Caco-2 (cell line): ENCODE measurements at regions not wholly inside any gene's neighbourhood (a gene's known extent, or its start where the extent isn't known, plus 50 kb on each side); places are given as distances from the start of the nearest gene placed in this dataset.

Experiments
- BruUV-seq: library from RNA; stranded (reverse); fragments of 400-500 nt; replicated peaks from 2 replicates; lab custom pipeline; 2021; lab: Mats Ljungman, UMichigan
- CTCF ChIA-PET: fragments of 300-600 bp; sonication (Branson Sonifier 250); formaldehyde crosslinking; loops from one replicate; lab custom pipeline; 2022; ENCODE audit warnings: antibody characterized with exemption; lab: Charles Lee
- POLR2A ChIA-PET: fragments of 300-600 bp; sonication (Branson Sonifier 250); formaldehyde crosslinking; loops from one replicate; lab custom pipeline; 2022; ENCODE audit warnings: antibody characterized with exemption; lab: Charles Lee
- DNase-seq, 2 experiments: peaks; one replicate each; pipeline versions ENCODE4 v3.0.0 to v3.0.0-alpha.2; 2020 to 2022
- H3K27me3 ChIP-seq: replicated peaks from 2 replicates; pipeline ENCODE4 v1.6.0; 2011; ENCODE audit warnings: low read length; ENCODE audit not compliant: control insufficient read depth, insufficient read depth
- H3K36me3 ChIP-seq: 2 replicates; pipeline ENCODE4 v1.5.1; 2011; ENCODE audit warnings: low read length; ENCODE audit not compliant: control insufficient read depth, insufficient read depth
- H3K4me1 ChIP-seq: fragments of 250-450 bp; sonication (Bioruptor Pico); 2 replicates; pipeline ENCODE4 v1.5.1; 2020; ENCODE audit warnings: mild to moderate bottlenecking
- H3K4me3 ChIP-seq: 2 replicates; pipeline ENCODE4 v1.5.1; 2011; ENCODE audit warnings: low read depth, mild to moderate bottlenecking, control low read depth, low read length
- H3K9me3 ChIP-seq: fragments of 250-450 bp; sonication (Bioruptor Pico); 2 replicates; pipeline ENCODE4 v1.5.1; 2020; ENCODE audit warnings: mild to moderate bottlenecking, moderate library complexity
- H3K27ac Mint-ChIP-seq: one replicate; pipeline ENCODE4 v1.8.0; 2022; ENCODE audit warnings: mixed read lengths; ENCODE audit not compliant: unreplicated experiment
- H3K27me3 Mint-ChIP-seq: one replicate; pipeline ENCODE4 v1.8.0; 2022; ENCODE audit warnings: mixed read lengths; ENCODE audit not compliant: insufficient read depth, unreplicated experiment
- H3K36me3 Mint-ChIP-seq: one replicate; pipeline ENCODE4 v1.8.0; 2022; ENCODE audit warnings: mild to moderate bottlenecking, mixed read lengths; ENCODE audit not compliant: insufficient read depth, unreplicated experiment
- H3K4me1 Mint-ChIP-seq: one replicate; pipeline ENCODE4 v1.8.0; 2022; ENCODE audit warnings: low read depth, mixed read lengths; ENCODE audit not compliant: unreplicated experiment
- H3K4me3 Mint-ChIP-seq: one replicate; pipeline ENCODE4 v1.8.0; 2022; ENCODE audit warnings: mild to moderate bottlenecking, moderate library complexity, mixed read lengths; ENCODE audit not compliant: unreplicated experiment
- H3K9me3 Mint-ChIP-seq: one replicate; pipeline ENCODE4 v1.8.0; 2022; ENCODE audit warnings: mixed read lengths; ENCODE audit not compliant: unreplicated experiment
- CTCF ChIP-seq, 2 experiments: fragments of 200-600 bp in 1 of 2; IDR thresholded peaks; 1 replicate in 1 of 2; 2 replicates in 1 of 2; pipeline versions ENCODE4 v1.5.1 to v1.8.0; 2011 to 2022; ENCODE audit warnings: antibody characterized with exemption in 1 of 2, control low read depth in 1 of 2, inconsistent platforms in 1 of 2, low read depth in 1 of 2, low read length in 1 of 2, mild to moderate bottlenecking in 1 of 2, moderate library complexity in 1 of 2; ENCODE audit not compliant: insufficient read depth in 1 of 2, severe bottlenecking in 1 of 2, unreplicated experiment in 1 of 2
- intact Hi-C: fragments of 100-400 bp; cut with micrococcal nuclease; formaldehyde crosslinking; loops from one replicate; pipeline ENCODE4 v1.10.0; 2022; ENCODE audit not compliant: unreplicated experiment

GRCh38 chr6:56866917-56867522, 87.9 kb upstream of the BEND6 start:
- Histone ChIP-seq H3K9me3 (no peaks in the 10 kb centered on the region), H3K27me3 (no peaks in the 10 kb centered on the region), H3K4me1 (peaks cover 22% of the 10 kb centered on the region), H3K4me3 (no peak overlapping the region), H3K36me3 (no peaks in the 10 kb centered on the region)
- CTCF ChIA-PET: no interaction called here
- no peak for TF ChIP-seq CTCF (IDR thresholded peaks at IDR 0.05; ENCODE audit: insufficient read depth in 1 of 2, low read depth in 1 of 2, low read length in 1 of 2, severe bottlenecking in 1 of 2, unreplicated experiment in 1 of 2)
- H3K9me3 Mint-ChIP-seq: no peaks in the 10 kb centered on the region
- no peak overlapping the region for H3K4me3 Mint-ChIP-seq
- BruUV-seq: no TSS peak
- intact Hi-C loops: no loop called here
- H3K27ac Mint-ChIP-seq: no peak overlapping the region
- H3K36me3 Mint-ChIP-seq: no peaks in the 10 kb centered on the region
- POLR2A ChIA-PET: no interaction called here
- no peak for DNase-seq
- H3K27me3 Mint-ChIP-seq: no peaks in the 10 kb centered on the region
- H3K4me1 Mint-ChIP-seq: peaks cover 21% of the 10 kb centered on the region

GRCh38 chr6:56865081-56865875, 89.6 kb upstream of the BEND6 start:
- Histone ChIP-seq H3K4me1 (peaks cover 26% of the 10 kb centered on the region), H3K36me3 (no peaks in the 10 kb centered on the region), H3K27me3 (no peaks in the 10 kb centered on the region), H3K4me3 (no peak overlapping the region), H3K9me3 (no peaks in the 10 kb centered on the region)
- Mint-ChIP-seq H3K4me1 (peaks cover 21% of the 10 kb centered on the region), H3K27ac (no peak overlapping the region), H3K27me3 (no peaks in the 10 kb centered on the region), H3K4me3 (no peak overlapping the region), H3K9me3 (no peaks in the 10 kb centered on the region), H3K36me3 (no peaks in the 10 kb centered on the region)
- BruUV-seq: no TSS peak
- ChIA-PET POLR2A (no interaction called here), CTCF (no interaction called here)
- intact Hi-C loops: no loop called here
- no peak for DNase-seq
- TF ChIP-seq CTCF (IDR thresholded peaks at IDR 0.05; ENCODE audit: insufficient read depth in 1 of 2, low read depth in 1 of 2, low read length in 1 of 2, severe bottlenecking in 1 of 2, unreplicated experiment in 1 of 2): no peak

DNA sequence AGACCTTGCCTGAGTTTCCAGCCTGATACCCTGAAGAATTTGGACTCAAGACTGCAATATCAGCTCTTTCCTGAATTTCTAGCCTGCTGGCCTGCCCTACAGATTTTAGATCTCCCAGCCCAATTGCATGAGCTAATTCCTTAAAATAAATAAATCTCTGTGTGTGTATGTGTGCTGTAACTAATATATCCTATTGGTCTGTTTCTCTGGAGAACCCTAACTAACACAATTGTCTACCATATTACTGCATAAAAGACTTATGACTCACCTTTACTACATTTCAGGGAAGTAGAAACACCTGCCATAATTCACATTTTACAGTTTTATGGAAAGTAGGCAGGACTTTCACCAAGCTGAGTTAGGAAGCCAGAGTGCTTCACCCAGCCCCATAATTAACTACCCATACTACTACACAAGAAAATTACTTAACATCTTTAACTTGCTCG, 90.7 kb upstream of the BEND6 start:
- Histone ChIP-seq H3K36me3 (no peaks in the 10 kb centered on the region), H3K4me1 (peaks cover 26% of the 10 kb centered on the region), H3K9me3 (no peaks in the 10 kb centered on the region), H3K4me3 (no peak overlapping the region), H3K27me3 (no peaks in the 10 kb centered on the region)
- peaks cover 21% of the 10 kb centered on the region for H3K4me1 Mint-ChIP-seq
- intact Hi-C loops: no loop called here
- H3K9me3 Mint-ChIP-seq: no peaks in the 10 kb centered on the region
- no TSS peak for BruUV-seq
- DNase-seq: no peak
- no peak for TF ChIP-seq CTCF (IDR thresholded peaks at IDR 0.05; ENCODE audit: insufficient read depth in 1 of 2, low read depth in 1 of 2, low read length in 1 of 2, severe bottlenecking in 1 of 2, unreplicated experiment in 1 of 2)
- H3K4me3 Mint-ChIP-seq: no peak overlapping the region
- H3K27ac Mint-ChIP-seq: peak overlapping the region; percentile 11
- CTCF ChIA-PET: no interaction called here
- no peaks in the 10 kb centered on the region for H3K27me3 Mint-ChIP-seq
- no peaks in the 10 kb centered on the region for H3K36me3 Mint-ChIP-seq
- POLR2A ChIA-PET: no interaction called here
